A673 (cell line): ENCODE measurements at regions not wholly inside any gene's neighbourhood (a gene's known extent, or its start where the extent isn't known, plus 50 kb on each side); places are given as distances from the start of the nearest gene placed in this dataset.

Experiments
- EZH2 ChIP-seq: fragments of 200-600 bp; sonication (generic); IDR thresholded peaks from 2 replicates; pipeline ENCODE4 v1.6.1; 2017; ENCODE audit warnings: borderline replicate concordance, low read depth, mild to moderate bottlenecking, mixed read lengths, antibody characterized with exemption, low read length; ENCODE audit not compliant: poor library complexity, severe bottlenecking
- TF ChIP-seq, protein P1 (sequence below): fragments of 300-800, 200-600 bp; sonication (generic); conservative IDR thresholded peaks from 2 replicates; pipeline ENCODE4 v1.5.1; 2017; ENCODE audit warnings: low read depth, mild to moderate bottlenecking, antibody characterized with exemption, low read length, moderate library complexity, mixed read lengths

DNA sequence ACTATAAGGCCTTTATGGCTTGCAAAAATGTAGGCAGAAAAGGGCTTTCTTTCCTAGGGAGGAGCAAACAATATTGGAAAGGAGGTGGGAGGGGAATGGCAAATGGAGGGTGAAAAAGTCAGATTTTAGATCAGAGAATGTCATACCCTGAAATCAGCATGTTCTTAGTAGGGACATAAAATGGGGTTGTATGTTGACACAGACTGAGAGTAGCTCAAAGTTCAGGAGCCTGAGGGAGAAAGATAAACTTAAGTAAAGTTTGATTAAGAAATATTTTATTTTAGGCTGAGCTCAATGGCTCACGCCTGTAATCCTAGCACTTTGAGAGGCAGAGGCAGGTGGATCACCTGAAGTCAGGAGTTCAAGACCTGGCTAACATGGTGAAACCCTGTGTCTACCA lies 83.8 kb downstream of the ZNF737 start:
- TF ChIP-seq, protein P1, sequence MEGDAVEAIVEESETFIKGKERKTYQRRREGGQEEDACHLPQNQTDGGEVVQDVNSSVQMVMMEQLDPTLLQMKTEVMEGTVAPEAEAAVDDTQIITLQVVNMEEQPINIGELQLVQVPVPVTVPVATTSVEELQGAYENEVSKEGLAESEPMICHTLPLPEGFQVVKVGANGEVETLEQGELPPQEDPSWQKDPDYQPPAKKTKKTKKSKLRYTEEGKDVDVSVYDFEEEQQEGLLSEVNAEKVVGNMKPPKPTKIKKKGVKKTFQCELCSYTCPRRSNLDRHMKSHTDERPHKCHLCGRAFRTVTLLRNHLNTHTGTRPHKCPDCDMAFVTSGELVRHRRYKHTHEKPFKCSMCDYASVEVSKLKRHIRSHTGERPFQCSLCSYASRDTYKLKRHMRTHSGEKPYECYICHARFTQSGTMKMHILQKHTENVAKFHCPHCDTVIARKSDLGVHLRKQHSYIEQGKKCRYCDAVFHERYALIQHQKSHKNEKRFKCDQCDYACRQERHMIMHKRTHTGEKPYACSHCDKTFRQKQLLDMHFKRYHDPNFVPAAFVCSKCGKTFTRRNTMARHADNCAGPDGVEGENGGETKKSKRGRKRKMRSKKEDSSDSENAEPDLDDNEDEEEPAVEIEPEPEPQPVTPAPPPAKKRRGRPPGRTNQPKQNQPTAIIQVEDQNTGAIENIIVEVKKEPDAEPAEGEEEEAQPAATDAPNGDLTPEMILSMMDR, result no peak
- no peak for TF ChIP-seq EZH2
